Testis (tissue), 2 donors: ENCODE measurements at regions not wholly inside any gene's neighbourhood (a gene's known extent, or its start where the extent isn't known, plus 50 kb on each side); places are given as distances from the start of the nearest gene placed in this dataset.

Source experiments
- DNase-seq: peaks from one replicate; pipeline ENCODE4 v3.0.0-alpha.2; 2019
- H3K27ac ChIP-seq, 2 donors: fragments of 200-600 bp; sonication (generic); one replicate each; pipeline ENCODE4 v1.5.1; 2019
- H3K27me3 ChIP-seq: fragments of 200-600 bp; sonication (generic); one replicate; pipeline ENCODE4 v1.5.1; 2019
- H3K36me3 ChIP-seq: fragments of 200-600 bp; sonication (generic); one replicate; pipeline ENCODE4 v1.5.1; 2017; ENCODE audit warnings: low read depth; ENCODE audit errors: missing control alignments
- H3K4me1 ChIP-seq: fragments of 200-600 bp; sonication (generic); one replicate; pipeline ENCODE4 v1.5.1; 2019
- H3K4me3 ChIP-seq, 2 donors: fragments of 200-600 bp; sonication (generic); one replicate each; pipeline ENCODE4 v1.5.1; 2017 to 2019
- H3K9me3 ChIP-seq: fragments of 200-600 bp; sonication (generic); one replicate; pipeline ENCODE4 v1.5.1; 2017
- CTCF ChIP-seq, 3 experiments: fragments of 450-650 bp in 2 of 3; fragments of 200-600 bp in 1 of 3; sonication (generic) in 1 of 3; IDR thresholded peaks; one replicate each; pipeline ENCODE4 v1.5.1; 2016 to 2019; ENCODE audit warnings: antibody characterized with exemption in 3 of 3, mild to moderate bottlenecking in 2 of 3, moderate library complexity in 1 of 3
- POLR2A ChIP-seq: fragments of 450-650 bp; IDR thresholded peaks from one replicate; pipeline ENCODE4 v1.6.1; 2017; ENCODE audit warnings: antibody characterized with exemption, mild to moderate bottlenecking, moderate library complexity
- WGBS, 2 donors: methylation state at CpG; one replicate each; pipeline ENCODE4 v1.1.5; 2018; 5-methylcytosine and 5-hydroxymethylcytosine counted together
- intact Hi-C: fragments of 100-400 bp; cut with DNase I; formaldehyde crosslinking; loops from one replicate; pipeline ENCODE4 v1.15.1; 2023; ENCODE audit warnings: low total_unique reads

- TF ChIP-seq POLR2A (no peak), CTCF (IDR thresholded peaks at IDR 0.05) (no peak)
- Histone ChIP-seq H3K4me1 (no peaks in the 10 kb centered on the region), H3K27me3 (no peaks in the 10 kb centered on the region), H3K27ac (no peak overlapping the region), H3K9me3 (no peaks in the 10 kb centered on the region), H3K4me3 (no peak overlapping the region), H3K36me3 (no peaks in the 10 kb centered on the region)
- intact Hi-C loops: no loop called here
- DNase-seq: no peak
Measured at GRCh38 chr19:29015569-29015968, 197.4 kb downstream of the UQCRFS1 start.

DNA sequence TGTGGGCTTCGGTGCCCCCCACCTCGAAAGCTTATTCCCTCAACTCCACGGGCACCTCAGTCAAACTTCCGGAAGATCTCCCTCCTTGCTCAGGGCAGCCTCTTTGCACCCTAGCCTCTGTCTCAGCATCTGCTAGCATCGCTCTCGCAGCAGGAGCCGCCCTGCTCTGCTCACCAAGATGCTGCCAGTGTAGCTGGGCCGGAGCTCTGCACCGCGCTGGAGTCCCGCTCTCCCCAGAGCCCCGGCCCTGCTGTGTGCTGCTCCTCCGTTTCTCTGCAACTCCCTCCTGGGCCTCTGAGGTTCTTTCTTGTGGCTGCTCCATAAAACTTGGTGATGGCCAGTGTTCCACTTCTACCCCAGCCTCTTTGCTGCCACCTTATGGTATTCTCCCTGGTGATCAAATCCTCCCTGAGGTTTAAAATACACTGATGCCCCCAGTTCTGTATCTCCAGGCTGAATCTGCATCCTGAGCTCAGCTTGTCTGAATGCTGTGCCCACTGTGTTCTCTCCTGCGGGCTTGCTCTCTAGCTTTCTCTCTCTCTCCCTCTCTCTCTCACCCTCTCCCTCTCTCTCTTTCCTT is 198.0 kb downstream of the UQCRFS1 start:
- H3K4me3 ChIP-seq: no peak overlapping the region
- DNase-seq: no peak
- H3K27me3 ChIP-seq: no peaks in the 10 kb centered on the region
- no peaks in the 10 kb centered on the region for H3K9me3 ChIP-seq
- intact Hi-C loops: no loop called here
- H3K27ac ChIP-seq: no peak overlapping the region
- TF ChIP-seq CTCF (IDR thresholded peaks at IDR 0.05) (no peak), POLR2A (no peak)
- WGBS, 2 donors: 85 to 88% methylated on average over 14 of the region's 14 CpGs
- H3K36me3 ChIP-seq: no peaks in the 10 kb centered on the region
- H3K4me1 ChIP-seq: no peaks in the 10 kb centered on the region

GRCh38 chr19:29013988-29014387 is 199.0 kb downstream of the UQCRFS1 start:
- H3K4me3 ChIP-seq: no peak overlapping the region
- H3K4me1 ChIP-seq: no peaks in the 10 kb centered on the region
- TF ChIP-seq POLR2A (no peak), CTCF (IDR thresholded peaks at IDR 0.05) (no peak)
- no peaks in the 10 kb centered on the region for H3K9me3 ChIP-seq
- DNase-seq: no peak
- no peaks in the 10 kb centered on the region for H3K27me3 ChIP-seq
- WGBS, 2 donors: 78 to 88% methylated on average over 15 of the region's 15 CpGs
- H3K36me3 ChIP-seq: no peaks in the 10 kb centered on the region
- intact Hi-C loops: no loop called here
- no peak overlapping the region for H3K27ac ChIP-seq

- WGBS, 2 donors: 70 to 84% methylated on average over 10 of the region's 10 CpGs
- Histone ChIP-seq H3K27ac (no peak overlapping the region), H3K36me3 (no peaks in the 10 kb centered on the region), H3K4me3 (no peak overlapping the region), H3K9me3 (no peaks in the 10 kb centered on the region), H3K27me3 (no peaks in the 10 kb centered on the region), H3K4me1 (no peaks in the 10 kb centered on the region)
- DNase-seq: no peak
- TF ChIP-seq CTCF (IDR thresholded peaks at IDR 0.05): no peak
- no peak for TF ChIP-seq POLR2A
- intact Hi-C loops: no loop called here
Measured at GRCh38 chr19:29013325-29013724, 199.6 kb downstream of the UQCRFS1 start.

- 71 to 76% methylated on average over 9 of the region's 9 CpGs for WGBS, 2 donors
- Histone ChIP-seq H3K27me3 (no peaks in the 10 kb centered on the region), H3K9me3 (no peaks in the 10 kb centered on the region), H3K4me3 (no peak overlapping the region), H3K36me3 (no peaks in the 10 kb centered on the region), H3K4me1 (no peaks in the 10 kb centered on the region), H3K27ac (no peak overlapping the region)
- intact Hi-C loops: no loop called here
- TF ChIP-seq CTCF (IDR thresholded peaks at IDR 0.05): no peak
- no peak for TF ChIP-seq POLR2A
- DNase-seq: no peak
Measured at GRCh38 chr19:29012457-29012856, 200.5 kb downstream of the UQCRFS1 start.
